HEK293 (cell line): ENCODE measurements at regions not wholly inside any gene's neighbourhood (a gene's known extent, or its start where the extent isn't known, plus 50 kb on each side); places are given as distances from the start of the nearest gene placed in this dataset.

Source experiments
- BCL11A ChIP-seq: fragments of 450-650 bp; formaldehyde crosslinking; IDR thresholded peaks from 2 replicates; pipeline ENCODE4 v1.5.1; 2016; ENCODE audit warnings: low read depth, missing biosample characterization, missing genetic modification characterization
- ZIC2 ChIP-seq: fragments of 450-650 bp; formaldehyde crosslinking; IDR thresholded peaks from 2 replicates; pipeline ENCODE4 v1.5.1; 2016; ENCODE audit warnings: missing biosample characterization, missing genetic modification characterization
- ZNF146 ChIP-seq: fragments of 450-650 bp; formaldehyde crosslinking; IDR thresholded peaks from 2 replicates; pipeline ENCODE4 v1.5.1; 2016; ENCODE audit warnings: missing biosample characterization, missing genetic modification characterization
- ZNF221 ChIP-seq: fragments of 450-650 bp; formaldehyde crosslinking; IDR thresholded peaks from 2 replicates; pipeline ENCODE4 v1.5.1; 2017; ENCODE audit warnings: missing biosample characterization, missing genetic modification characterization, borderline replicate concordance
- TF ChIP-seq, protein P1 (sequence below): fragments of 450-650 bp; formaldehyde crosslinking; IDR thresholded peaks from 2 replicates; pipeline ENCODE4 v1.5.1; 2016; ENCODE audit warnings: missing biosample characterization, missing genetic modification characterization

DNA sequence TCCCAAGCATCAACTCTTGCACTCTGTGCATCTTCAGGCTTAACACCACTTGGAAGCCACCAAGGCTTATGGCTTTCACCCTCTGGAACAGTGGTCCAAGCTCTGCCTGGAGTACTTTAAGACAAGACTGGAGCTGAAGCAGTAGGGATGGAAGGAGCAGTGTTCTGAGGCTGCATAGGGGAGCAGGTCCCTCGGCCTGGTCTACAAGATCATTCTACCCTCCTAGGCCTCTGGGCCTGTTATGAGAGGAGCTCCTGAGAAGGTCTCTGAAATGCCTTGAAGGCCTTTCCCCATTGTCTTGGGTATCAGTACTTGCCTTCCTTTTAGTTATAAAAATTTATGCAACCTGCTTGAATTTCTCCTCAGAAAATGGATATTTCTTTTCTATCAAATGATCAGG is 286.7 kb downstream of the CPXCR1 start:
- TF ChIP-seq BCL11A (tag by site-specific recombination) (no peak), ZNF146 (tag by site-specific recombination) (no peak), ZNF221 (tag by site-specific recombination) (no peak), ZIC2 (tag by site-specific recombination) (no peak)
- TF ChIP-seq, protein P1, sequence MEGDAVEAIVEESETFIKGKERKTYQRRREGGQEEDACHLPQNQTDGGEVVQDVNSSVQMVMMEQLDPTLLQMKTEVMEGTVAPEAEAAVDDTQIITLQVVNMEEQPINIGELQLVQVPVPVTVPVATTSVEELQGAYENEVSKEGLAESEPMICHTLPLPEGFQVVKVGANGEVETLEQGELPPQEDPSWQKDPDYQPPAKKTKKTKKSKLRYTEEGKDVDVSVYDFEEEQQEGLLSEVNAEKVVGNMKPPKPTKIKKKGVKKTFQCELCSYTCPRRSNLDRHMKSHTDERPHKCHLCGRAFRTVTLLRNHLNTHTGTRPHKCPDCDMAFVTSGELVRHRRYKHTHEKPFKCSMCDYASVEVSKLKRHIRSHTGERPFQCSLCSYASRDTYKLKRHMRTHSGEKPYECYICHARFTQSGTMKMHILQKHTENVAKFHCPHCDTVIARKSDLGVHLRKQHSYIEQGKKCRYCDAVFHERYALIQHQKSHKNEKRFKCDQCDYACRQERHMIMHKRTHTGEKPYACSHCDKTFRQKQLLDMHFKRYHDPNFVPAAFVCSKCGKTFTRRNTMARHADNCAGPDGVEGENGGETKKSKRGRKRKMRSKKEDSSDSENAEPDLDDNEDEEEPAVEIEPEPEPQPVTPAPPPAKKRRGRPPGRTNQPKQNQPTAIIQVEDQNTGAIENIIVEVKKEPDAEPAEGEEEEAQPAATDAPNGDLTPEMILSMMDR (tag by site-specific recombination), result no peak
